Osteocyte (in vitro differentiated cells): ENCODE measurements at regions not wholly inside any gene's neighbourhood (a gene's known extent, or its start where the extent isn't known, plus 50 kb on each side); places are given as distances from the start of the nearest gene placed in this dataset.

Experiments used
- DNase-seq: peaks from one replicate; pipeline ENCODE4 v3.0.0; 2021; ENCODE audit warnings: mixed read lengths; ENCODE audit not compliant: unreplicated experiment; ENCODE audit errors: extremely low spot score
- H3K27ac Mint-ChIP-seq: one replicate; pipeline ENCODE4 v1.8.0; 2021; ENCODE audit warnings: mild to moderate bottlenecking, mixed read lengths; ENCODE audit not compliant: unreplicated experiment
- H3K27me3 Mint-ChIP-seq: one replicate; pipeline ENCODE4 v1.8.0; 2021; ENCODE audit warnings: mixed read lengths; ENCODE audit not compliant: unreplicated experiment
- H3K36me3 Mint-ChIP-seq: one replicate; pipeline ENCODE4 v1.8.0; 2021; ENCODE audit warnings: mixed read lengths; ENCODE audit not compliant: unreplicated experiment
- H3K4me1 Mint-ChIP-seq: one replicate; pipeline ENCODE4 v1.8.0; 2021; ENCODE audit warnings: mixed read lengths; ENCODE audit not compliant: unreplicated experiment
- H3K4me3 Mint-ChIP-seq: one replicate; pipeline ENCODE4 v1.8.0; 2021; ENCODE audit warnings: mild to moderate bottlenecking, moderate library complexity, mixed read lengths; ENCODE audit not compliant: unreplicated experiment
- H3K9me3 Mint-ChIP-seq: one replicate; pipeline ENCODE4 v1.8.0; 2021; ENCODE audit warnings: mixed read lengths; ENCODE audit not compliant: unreplicated experiment
- CTCF ChIP-seq: fragments of 200-600 bp; sonication (generic); IDR thresholded peaks from 2 replicates; pipeline ENCODE4 v1.5.0; 2021; ENCODE audit warnings: antibody characterized with exemption, mild to moderate bottlenecking, moderate library complexity

GRCh38 chr5:167448376-167448775 is 843.1 kb upstream of the WWC1 start:
- H3K4me1 Mint-ChIP-seq = no peaks in the 10 kb centered on the region
- no peak overlapping the region for H3K27ac Mint-ChIP-seq
- no peak for DNase-seq
- H3K27me3 Mint-ChIP-seq = peaks cover 10% of the 10 kb centered on the region
- no peak for TF ChIP-seq CTCF
- no peaks in the 10 kb centered on the region for H3K36me3 Mint-ChIP-seq
- no peaks in the 10 kb centered on the region for H3K9me3 Mint-ChIP-seq
- H3K4me3 Mint-ChIP-seq = no peak overlapping the region

- Mint-ChIP-seq H3K27ac (no peak overlapping the region), H3K27me3 (peaks cover 7% of the 10 kb centered on the region), H3K4me3 (no peak overlapping the region), H3K4me1 (no peaks in the 10 kb centered on the region), H3K9me3 (no peaks in the 10 kb centered on the region), H3K36me3 (no peaks in the 10 kb centered on the region)
- no peak for TF ChIP-seq CTCF
- no peak for DNase-seq
These were observed 840.4 kb upstream of the WWC1 start for GRCh38 chr5:167451076-167451475.

DNA sequence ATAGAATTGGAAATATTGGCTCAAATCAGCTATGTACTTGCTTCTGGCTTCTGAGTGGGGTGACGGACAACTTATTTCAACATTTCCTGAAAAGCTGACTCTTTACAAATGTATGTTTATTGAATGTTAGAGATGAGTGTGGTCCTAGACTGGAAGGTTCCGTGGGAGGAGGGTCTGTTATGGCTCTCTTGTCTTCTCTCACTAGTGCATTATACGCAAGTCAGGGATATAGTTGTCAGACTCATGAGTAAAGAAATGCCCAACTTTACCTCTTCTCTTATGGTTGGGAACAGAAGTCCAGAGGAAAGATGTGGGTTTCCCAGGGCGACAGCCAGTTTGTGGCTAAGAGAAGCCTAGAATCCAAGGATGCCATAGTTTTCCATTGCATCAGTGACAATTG is 839.3 kb upstream of the WWC1 start:
- H3K9me3 Mint-ChIP-seq = no peaks in the 10 kb centered on the region
- H3K4me1 Mint-ChIP-seq = no peaks in the 10 kb centered on the region
- no peaks in the 10 kb centered on the region for H3K36me3 Mint-ChIP-seq
- H3K27me3 Mint-ChIP-seq = peaks cover 4% of the 10 kb centered on the region
- DNase-seq = no peak
- H3K27ac Mint-ChIP-seq = no peak overlapping the region
- H3K4me3 Mint-ChIP-seq = no peak overlapping the region
- TF ChIP-seq CTCF = no peak

GRCh38 chr5:167453246-167454030 is 838.0 kb upstream of the WWC1 start:
- Mint-ChIP-seq H3K36me3 (no peaks in the 10 kb centered on the region), H3K4me1 (no peaks in the 10 kb centered on the region), H3K4me3 (no peak overlapping the region), H3K9me3 (no peaks in the 10 kb centered on the region), H3K27ac (no peak overlapping the region), H3K27me3 (peaks cover 2% of the 10 kb centered on the region)
- DNase-seq = no peak
- TF ChIP-seq CTCF = no peak

- no peak overlapping the region for H3K27ac Mint-ChIP-seq
These were observed 833.0 kb upstream of the WWC1 start for GRCh38 chr5:167458412-167458811.

More at GRCh38 chr5:167458412-167458811, 833.0 kb upstream of the WWC1 start:
- no peak for TF ChIP-seq CTCF
- no peak for DNase-seq
- H3K36me3 Mint-ChIP-seq = no peaks in the 10 kb centered on the region
- H3K27me3 Mint-ChIP-seq = no peaks in the 10 kb centered on the region
- no peaks in the 10 kb centered on the region for H3K4me1 Mint-ChIP-seq
- peaks cover 4% of the 10 kb centered on the region for H3K9me3 Mint-ChIP-seq
- H3K4me3 Mint-ChIP-seq = no peak overlapping the region
